ENCODE measurements at regions not wholly inside any gene's neighbourhood (a gene's known extent, or its start where the extent isn't known, plus 50 kb on each side); places are given as distances from the start of the nearest gene placed in this dataset.

- no peak for TF ChIP-seq CTCF (IDR thresholded peaks at IDR 0.05)
- no peak for TF ChIP-seq POLR2A (IDR thresholded peaks at IDR 0.05)
Measured at GRCh38 chr5:110262749-110263148, 463.7 kb downstream of the TMEM232 start.

Measured in uterus (tissue), 2 donors.